Suppressor macrophage treated with lipopolysaccharide for 4 hours (primary cell): ENCODE measurements at regions not wholly inside any gene's neighbourhood (a gene's known extent, or its start where the extent isn't known, plus 50 kb on each side); places are given as distances from the start of the nearest gene placed in this dataset.

Experiments used
- DNase-seq: peaks from one replicate; pipeline ENCODE4 v3.0.0-alpha.2; 2020

GRCh38 chr1:4506591-4506990 is 147.8 kb upstream of the AJAP1 start:
- DNase-seq, result no peak

DNA sequence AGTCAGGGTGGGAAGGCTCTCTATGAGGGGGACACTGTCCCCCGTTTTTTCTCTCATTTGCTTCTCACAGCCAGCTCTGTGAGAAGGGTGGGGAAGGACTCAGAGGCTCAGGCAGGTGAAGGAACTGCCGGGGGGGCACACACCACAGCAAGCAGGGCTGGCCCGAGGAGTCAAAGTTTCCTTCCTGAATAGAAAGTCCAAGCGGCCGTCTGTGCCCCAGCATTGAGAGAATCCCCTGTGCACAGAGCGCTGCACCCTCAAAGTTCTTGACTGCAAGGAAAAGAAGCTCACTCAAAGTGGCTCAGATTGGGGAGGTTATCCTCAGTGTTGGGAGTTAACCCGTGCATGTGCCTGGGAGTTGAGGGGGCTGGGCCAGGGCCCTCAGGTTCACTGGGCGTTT is 145.2 kb upstream of the AJAP1 start:
- no peak for DNase-seq

DNA sequence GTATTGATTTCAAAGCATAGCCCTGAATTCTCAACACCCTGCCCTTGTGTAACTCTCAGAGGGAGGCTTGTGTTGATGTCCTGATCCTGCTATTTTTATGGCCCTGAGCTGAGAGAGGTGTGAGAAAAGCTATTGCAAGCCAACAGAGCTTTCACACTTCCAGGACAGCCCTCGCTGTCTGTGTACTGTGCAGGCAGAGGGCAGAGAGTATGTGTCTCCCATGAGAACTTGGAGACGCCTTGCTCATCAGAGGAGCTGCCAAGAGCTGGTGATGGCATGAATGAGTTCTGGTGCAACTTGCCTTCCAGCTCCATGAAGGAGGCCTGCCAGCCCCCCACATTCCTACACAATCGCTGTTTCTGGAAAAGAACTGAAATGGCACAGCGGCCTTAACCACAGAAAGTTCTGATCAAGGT is 144.1 kb upstream of the AJAP1 start:
- no peak for DNase-seq

DNA sequence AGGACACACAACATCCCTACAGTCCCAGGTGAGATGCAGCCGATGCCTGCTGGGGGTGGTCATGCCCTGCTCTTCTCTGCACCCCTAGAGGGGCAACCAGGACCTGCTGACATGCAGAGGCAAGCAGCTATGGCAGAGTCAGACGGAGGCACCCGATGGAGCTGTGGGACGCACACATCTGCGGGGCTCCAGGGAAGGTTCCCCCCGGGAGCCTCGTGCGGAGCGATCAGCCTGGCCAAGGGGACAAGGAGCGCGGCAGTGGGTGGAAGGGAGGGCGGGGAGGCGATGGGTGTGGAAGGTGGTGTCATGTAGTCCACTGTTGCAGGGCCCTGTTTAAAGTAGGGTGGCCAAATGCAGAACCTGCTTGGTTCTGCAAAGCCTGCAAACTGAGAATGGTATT is 143.0 kb upstream of the AJAP1 start:
- no peak for DNase-seq

- no peak for DNase-seq
Measured at GRCh38 chr1:4512636-4513035, 141.8 kb upstream of the AJAP1 start.

DNA sequence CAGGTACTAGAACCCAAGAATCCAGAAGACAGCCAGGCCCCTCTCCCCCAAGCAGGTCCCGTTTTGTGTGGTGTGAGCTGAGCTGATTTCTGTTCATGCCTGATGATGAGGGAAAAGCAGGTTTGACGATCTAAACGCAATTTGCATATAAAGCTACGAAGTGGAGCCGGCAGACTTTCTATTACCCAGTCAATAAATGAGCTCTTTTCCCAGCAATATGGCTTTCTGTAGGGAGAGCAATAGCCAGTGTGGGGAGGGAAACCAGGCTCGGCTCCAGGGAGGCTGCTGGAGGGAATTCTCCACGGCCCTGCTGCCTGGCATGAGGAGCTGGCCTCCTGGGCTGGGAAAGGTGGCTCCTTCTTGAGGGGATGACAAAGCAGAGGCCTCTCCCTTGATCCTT is 140.7 kb upstream of the AJAP1 start:
- no peak for DNase-seq

GRCh38 chr1:4515727-4516289 is 138.6 kb upstream of the AJAP1 start:
- DNase-seq, result no peak

- DNase-seq, result no peak
Measured at GRCh38 chr1:4516596-4516995, 137.8 kb upstream of the AJAP1 start.

- no peak for DNase-seq
Measured at GRCh38 chr1:4517186-4517954, 137.0 kb upstream of the AJAP1 start.

- DNase-seq, result no peak
Measured at GRCh38 chr1:4518621-4519020, 135.8 kb upstream of the AJAP1 start.

DNA sequence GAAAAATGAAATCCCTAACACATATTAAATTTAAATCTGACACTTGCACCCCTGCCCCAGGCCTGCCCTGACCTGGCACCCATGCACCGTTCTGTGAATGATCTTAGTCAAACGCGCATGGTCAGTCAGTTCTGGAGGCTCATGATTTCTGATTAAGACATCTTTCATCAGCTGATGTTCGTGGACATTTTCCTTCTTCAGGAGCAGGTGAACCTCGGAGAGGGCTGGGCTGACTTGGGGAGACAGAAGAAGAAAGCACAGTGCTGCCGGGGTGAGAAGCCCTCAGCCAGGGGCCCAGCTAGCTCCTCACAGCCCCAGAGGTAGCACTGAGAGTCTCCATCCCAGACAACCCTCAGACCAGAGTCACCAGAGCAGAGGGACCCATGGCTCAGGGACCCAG is 134.5 kb upstream of the AJAP1 start:
- no peak for DNase-seq

- no peak for DNase-seq
Measured at GRCh38 chr1:4523551-4523950, 130.9 kb upstream of the AJAP1 start.

GRCh38 chr1:4526747-4527146 is 127.7 kb upstream of the AJAP1 start:
- DNase-seq, result no peak

DNA sequence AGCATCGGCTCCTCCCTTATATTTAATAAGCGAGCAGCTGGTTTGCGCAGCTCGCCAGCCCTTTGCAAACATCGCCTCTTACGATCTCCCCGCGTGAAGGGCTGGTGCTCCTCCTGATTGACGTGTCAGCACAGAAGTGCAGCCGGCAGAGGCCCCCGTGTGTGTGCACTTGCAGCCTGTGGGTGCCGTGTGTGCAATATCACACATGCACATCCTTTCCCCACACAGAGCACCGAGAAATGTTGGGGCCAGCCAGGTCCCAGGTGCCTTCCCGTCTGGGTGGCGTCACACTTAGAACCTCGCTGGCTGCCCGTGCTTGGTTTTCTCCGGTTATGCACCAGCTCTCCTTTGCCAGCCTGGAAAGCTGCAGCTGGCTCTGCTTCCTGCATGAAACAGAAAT is 126.6 kb upstream of the AJAP1 start:
- no peak for DNase-seq

GRCh38 chr1:4528590-4528989 is 125.8 kb upstream of the AJAP1 start:
- DNase-seq, result no peak

DNA sequence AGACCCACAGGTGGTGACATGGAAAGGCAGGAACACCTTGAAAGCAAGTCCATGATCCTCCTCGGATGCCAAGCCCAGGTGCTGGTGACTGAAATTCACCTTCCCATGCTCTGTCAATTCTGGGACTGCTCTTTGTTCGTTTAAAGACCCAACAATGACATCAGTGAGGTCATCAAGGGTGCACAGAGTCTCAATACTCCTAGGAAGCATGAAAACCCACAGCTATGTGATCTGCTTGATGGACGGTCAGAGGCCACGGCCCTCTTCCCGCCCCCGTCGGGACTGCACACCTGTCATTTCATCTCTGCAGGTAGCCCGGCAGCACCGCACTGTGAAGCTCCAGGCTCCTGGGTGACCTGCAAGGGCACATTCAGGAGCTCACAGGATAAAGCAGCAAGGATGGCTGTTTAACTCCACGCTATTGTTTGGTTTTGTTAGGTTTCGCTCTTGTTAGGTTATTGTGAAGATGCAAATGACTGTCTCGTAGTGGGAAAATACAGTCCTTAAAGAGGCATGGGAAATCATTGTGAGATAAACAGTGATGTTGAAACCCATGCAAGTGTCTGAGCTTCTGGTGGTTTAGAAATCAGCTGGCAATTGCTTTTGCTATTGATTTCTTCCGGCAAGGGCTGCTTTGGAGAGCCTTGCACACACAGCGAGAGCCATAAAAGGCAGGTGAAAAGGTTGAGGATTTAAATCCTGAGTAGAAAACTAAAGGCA is 124.8 kb upstream of the AJAP1 start:
- DNase-seq, result no peak

GRCh38 chr1:4530166-4530785 is 124.1 kb upstream of the AJAP1 start:
- DNase-seq, result no peak

DNA sequence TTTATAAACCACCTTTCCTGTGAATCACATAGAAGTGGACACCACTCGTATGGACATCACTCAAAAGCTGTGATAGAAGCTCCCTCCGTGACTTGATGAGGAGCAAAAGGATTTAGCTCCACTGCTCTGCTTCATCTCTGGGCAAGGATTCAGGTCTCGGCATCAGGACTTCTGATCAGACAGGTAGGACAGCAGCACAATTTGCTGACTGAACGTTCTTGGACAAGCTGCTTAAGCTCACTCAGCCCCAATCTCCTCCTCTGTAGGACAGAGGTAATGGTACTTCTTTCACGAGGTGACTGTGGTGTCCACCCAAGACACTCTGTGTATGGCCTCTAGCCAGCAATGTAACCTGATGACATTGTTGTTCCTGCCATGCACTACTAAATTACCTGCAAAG is 122.6 kb upstream of the AJAP1 start:
- no peak for DNase-seq

GRCh38 chr1:4532656-4533055 is 121.8 kb upstream of the AJAP1 start:
- DNase-seq, result no peak

- no peak for DNase-seq
Measured at GRCh38 chr1:4546911-4547310, 107.5 kb upstream of the AJAP1 start.

GRCh38 chr1:4549930-4550329 is 104.5 kb upstream of the AJAP1 start:
- no peak for DNase-seq

- DNase-seq, result no peak
Measured at GRCh38 chr1:4550941-4551340, 103.5 kb upstream of the AJAP1 start.

GRCh38 chr1:4551706-4552105 is 102.7 kb upstream of the AJAP1 start:
- DNase-seq, result no peak

GRCh38 chr1:4553761-4554160 is 100.6 kb upstream of the AJAP1 start:
- no peak for DNase-seq
